ENCODE measurements at regions not wholly inside any gene's neighbourhood (a gene's known extent, or its start where the extent isn't known, plus 50 kb on each side); places are given as distances from the start of the nearest gene placed in this dataset.

- H3K36me3 ChIP-seq: no peaks in the 10 kb centered on the region
- intact Hi-C loops (cut with DNase I): no loop called here
- H3K4me1 ChIP-seq: no peaks in the 10 kb centered on the region
- peaks cover 8% of the 10 kb centered on the region for H3K27me3 ChIP-seq
- no peak overlapping the region for H3K27ac ChIP-seq
- ATAC-seq (no peak), DNase-seq (no peak)
- no peak overlapping the region for H3K4me3 ChIP-seq
- no peaks in the 10 kb centered on the region for H3K9me3 ChIP-seq
- TF ChIP-seq CTCF (IDR thresholded peaks at IDR 0.05): no peak
Measured at GRCh38 chr15:98444138-98444537, 204.2 kb upstream of the IGF1R start.

GRCh38 chr15:98445315-98445714 is 203.0 kb upstream of the IGF1R start:
- DNase-seq: no peak
- H3K27me3 ChIP-seq: peaks cover 8% of the 10 kb centered on the region
- intact Hi-C loops (cut with DNase I): no loop called here
- H3K4me1 ChIP-seq: no peaks in the 10 kb centered on the region
- no peak overlapping the region for H3K4me3 ChIP-seq
- H3K36me3 ChIP-seq: no peaks in the 10 kb centered on the region
- no peak for ATAC-seq
- no peaks in the 10 kb centered on the region for H3K9me3 ChIP-seq
- no peak for TF ChIP-seq CTCF (IDR thresholded peaks at IDR 0.05)
- no peak overlapping the region for H3K27ac ChIP-seq

- no peak for ATAC-seq
- DNase-seq: no peak
- Histone ChIP-seq H3K4me1 (no peaks in the 10 kb centered on the region), H3K27me3 (peaks cover 8% of the 10 kb centered on the region), H3K36me3 (no peaks in the 10 kb centered on the region), H3K9me3 (no peaks in the 10 kb centered on the region), H3K27ac (no peak overlapping the region), H3K4me3 (no peak overlapping the region)
- TF ChIP-seq CTCF (IDR thresholded peaks at IDR 0.05): no peak
- intact Hi-C loops (cut with DNase I): no loop called here
Measured at GRCh38 chr15:98446083-98446482, 202.3 kb upstream of the IGF1R start.

DNA sequence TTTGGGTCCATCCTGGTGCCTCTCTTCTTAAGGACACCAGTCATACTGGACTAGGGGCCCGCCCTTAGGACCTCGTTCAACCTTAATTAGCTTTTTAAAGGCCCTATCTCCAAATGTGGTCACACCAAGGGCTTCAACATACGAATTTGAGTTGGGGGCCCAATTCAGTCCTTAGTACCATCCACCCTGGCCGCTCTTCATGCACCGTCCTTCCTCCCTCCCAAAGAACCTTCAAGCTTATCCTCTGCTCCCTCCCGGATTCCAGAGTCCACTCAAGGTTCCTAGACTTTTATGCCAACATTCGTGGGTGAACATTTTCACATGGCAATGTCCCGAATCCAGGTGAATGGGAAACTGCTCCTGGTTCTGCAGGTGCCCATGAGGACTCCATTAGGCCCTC is 201.3 kb upstream of the IGF1R start:
- Histone ChIP-seq H3K9me3 (no peaks in the 10 kb centered on the region), H3K36me3 (no peaks in the 10 kb centered on the region), H3K4me3 (no peak overlapping the region), H3K4me1 (no peaks in the 10 kb centered on the region), H3K27me3 (peaks cover 8% of the 10 kb centered on the region), H3K27ac (no peak overlapping the region)
- TF ChIP-seq CTCF (IDR thresholded peaks at IDR 0.05): no peak
- DNase-seq (no peak), ATAC-seq (no peak)
- intact Hi-C loops (cut with DNase I): no loop called here

DNA sequence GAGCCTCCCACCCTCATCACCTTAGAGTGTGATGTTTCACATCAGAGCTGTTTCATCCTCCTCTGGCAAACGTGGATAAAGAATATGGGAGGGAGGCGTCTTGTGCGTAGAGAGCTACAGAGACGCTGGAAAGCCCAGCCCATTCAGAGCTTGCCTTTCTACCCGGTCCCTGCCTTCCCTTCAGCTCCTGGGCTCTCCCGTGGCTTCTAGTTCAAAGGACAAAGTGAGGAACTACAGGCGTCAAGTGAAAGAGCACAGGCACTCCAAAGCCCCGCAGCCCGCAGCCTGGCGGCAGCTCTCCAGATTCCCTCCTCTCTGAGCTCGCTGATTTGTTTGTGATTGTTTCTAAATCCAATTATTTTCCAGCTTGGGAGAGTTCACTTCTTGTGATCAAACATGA is 197.1 kb upstream of the IGF1R start:
- intact Hi-C loops (cut with DNase I): no loop called here
- Histone ChIP-seq H3K27me3 (no peaks in the 10 kb centered on the region), H3K4me3 (no peak overlapping the region), H3K36me3 (no peaks in the 10 kb centered on the region), H3K9me3 (no peaks in the 10 kb centered on the region), H3K27ac (no peak overlapping the region), H3K4me1 (no peaks in the 10 kb centered on the region)
- DNase-seq: no peak
- TF ChIP-seq CTCF (IDR thresholded peaks at IDR 0.05): no peak
- ATAC-seq: no peak

- Histone ChIP-seq H3K27me3 (no peaks in the 10 kb centered on the region), H3K36me3 (no peaks in the 10 kb centered on the region), H3K27ac (no peak overlapping the region), H3K9me3 (no peaks in the 10 kb centered on the region), H3K4me3 (no peak overlapping the region), H3K4me1 (no peaks in the 10 kb centered on the region)
- ATAC-seq (no peak), DNase-seq (no peak)
- intact Hi-C loops (cut with DNase I): no loop called here
- no peak for TF ChIP-seq CTCF (IDR thresholded peaks at IDR 0.05)
Measured at GRCh38 chr15:98452238-98452637, 196.1 kb upstream of the IGF1R start.
